A673 (cell line): ENCODE measurements at regions not wholly inside any gene's neighbourhood (a gene's known extent, or its start where the extent isn't known, plus 50 kb on each side); places are given as distances from the start of the nearest gene placed in this dataset.

ENCODE experiments used
- BruUV-seq: library from RNA; stranded (reverse); fragments of 400-500 nt; replicated peaks from 2 replicates; lab custom pipeline; 2021; lab: Mats Ljungman, UMichigan
- CTCF ChIA-PET: fragments of 300-600 bp; sonication (Branson Sonifier 250); formaldehyde crosslinking; loops from one replicate; lab custom pipeline; 2022; ENCODE audit warnings: antibody characterized with exemption; lab: Charles Lee
- POLR2A ChIA-PET: fragments of 300-600 bp; sonication (Branson Sonifier 250); formaldehyde crosslinking; loops from one replicate; lab custom pipeline; 2022; ENCODE audit warnings: antibody characterized with exemption; ENCODE audit not compliant: low non-redundant PET; lab: Charles Lee
- DNase-seq: peaks from one replicate; pipeline ENCODE4 v3.0.0-alpha.2; 2015; ENCODE audit warnings: low spot score
- H3K27ac ChIP-seq: fragments of 200-600 bp; sonication (generic); 2 replicates; pipeline ENCODE4 v1.5.1; 2016; ENCODE audit warnings: mixed run types, low read depth, mild to moderate bottlenecking, mixed read lengths, antibody characterized with exemption, low read length; ENCODE audit not compliant: poor library complexity, severe bottlenecking
- H3K27me3 ChIP-seq: fragments of 200-600 bp; sonication (generic); replicated peaks from 2 replicates; pipeline ENCODE4 v1.6.1; 2017; ENCODE audit warnings: mixed run types, low read depth, mild to moderate bottlenecking, mixed read lengths, antibody characterized with exemption, low read length; ENCODE audit not compliant: insufficient read depth, poor library complexity
- H3K36me3 ChIP-seq: fragments of 200-600 bp; sonication (generic); 2 replicates; pipeline ENCODE4 v1.6.1; 2016; ENCODE audit warnings: mixed run types, mild to moderate bottlenecking, mixed read lengths, antibody characterized with exemption, low read length; ENCODE audit not compliant: insufficient read depth, poor library complexity, severe bottlenecking
- H3K4me1 ChIP-seq: fragments of 200-600 bp; sonication (generic); 2 replicates; pipeline ENCODE4 v1.6.1; 2017; ENCODE audit warnings: mixed run types, mild to moderate bottlenecking, mixed read lengths, antibody characterized with exemption, low read length; ENCODE audit not compliant: insufficient read depth, poor library complexity, severe bottlenecking
- H3K4me3 ChIP-seq: fragments of 200-600 bp; sonication (generic); 2 replicates; pipeline ENCODE4 v1.5.1; 2016; ENCODE audit warnings: low read depth, mixed run types, mild to moderate bottlenecking, mixed read lengths, low read length; ENCODE audit not compliant: poor library complexity, severe bottlenecking
- H3K9me3 ChIP-seq: fragments of 200-600 bp; sonication (generic); 2 replicates; pipeline ENCODE4 v1.6.1; 2016; ENCODE audit warnings: mixed run types, low read depth, mild to moderate bottlenecking, mixed read lengths, antibody characterized with exemption, low read length; ENCODE audit not compliant: poor library complexity, severe bottlenecking
- CTCF ChIP-seq: fragments of 300-800, 200-600 bp; sonication (generic); conservative IDR thresholded peaks from 2 replicates; pipeline ENCODE4 v1.5.1; 2017; ENCODE audit warnings: low read depth, mild to moderate bottlenecking, antibody characterized with exemption, low read length, moderate library complexity, mixed read lengths
- EZH2 ChIP-seq: fragments of 200-600 bp; sonication (generic); IDR thresholded peaks from 2 replicates; pipeline ENCODE4 v1.6.1; 2017; ENCODE audit warnings: borderline replicate concordance, low read depth, mild to moderate bottlenecking, mixed read lengths, antibody characterized with exemption, low read length; ENCODE audit not compliant: poor library complexity, severe bottlenecking
- intact Hi-C: fragments of 100-400 bp; cut with micrococcal nuclease; formaldehyde crosslinking; loops from one replicate; pipeline ENCODE4 v1.10.0; 2022; ENCODE audit not compliant: unreplicated experiment

- intact Hi-C loops: no loop called here
- Histone ChIP-seq H3K4me3 (no peak overlapping the region), H3K36me3 (no peaks in the 10 kb centered on the region), H3K27me3 (no peaks in the 10 kb centered on the region), H3K4me1 (peaks cover 17% of the 10 kb centered on the region), H3K27ac (no peak overlapping the region), H3K9me3 (no peaks in the 10 kb centered on the region)
- CTCF ChIA-PET: no interaction called here
- POLR2A ChIA-PET: interaction anchor here (0.6 kb wide), 1 partner anchor 26 kb away, joined by 3 read pairs; no protein-coding TSS in a partner anchor
- no peak for DNase-seq
- TF ChIP-seq CTCF: no peak
- no peak for TF ChIP-seq EZH2
- no TSS peak for BruUV-seq
Measured at GRCh38 chr3:113153499-113154107, 57.8 kb upstream of the BOC start.

GRCh38 chr3:113156816-113157333 is 54.5 kb upstream of the BOC start:
- Histone ChIP-seq H3K27me3 (no peaks in the 10 kb centered on the region), H3K27ac (no peak overlapping the region), H3K4me1 (peaks cover 5% of the 10 kb centered on the region), H3K9me3 (no peaks in the 10 kb centered on the region), H3K36me3 (no peaks in the 10 kb centered on the region), H3K4me3 (no peak overlapping the region)
- intact Hi-C loops: no loop called here
- CTCF ChIA-PET: no interaction called here
- POLR2A ChIA-PET: no interaction called here
- TF ChIP-seq EZH2: no peak
- TF ChIP-seq CTCF: no peak
- no peak for DNase-seq
- BruUV-seq: no TSS peak

- TF ChIP-seq EZH2: no peak
- Histone ChIP-seq H3K27me3 (no peaks in the 10 kb centered on the region), H3K9me3 (no peaks in the 10 kb centered on the region), H3K4me3 (no peak overlapping the region), H3K4me1 (no peaks in the 10 kb centered on the region), H3K36me3 (no peaks in the 10 kb centered on the region), H3K27ac (no peak overlapping the region)
- no TSS peak for BruUV-seq
- ChIA-PET CTCF (no interaction called here), POLR2A (no interaction called here)
- intact Hi-C loops: no loop called here
- no peak for DNase-seq
Measured at GRCh38 chr3:113157408-113158030, 53.8 kb upstream of the BOC start.
